Non-pigmented ciliary epithelial cell (primary cell): ENCODE measurements at regions not wholly inside any gene's neighbourhood (a gene's known extent, or its start where the extent isn't known, plus 50 kb on each side); places are given as distances from the start of the nearest gene placed in this dataset.

ENCODE experiments used
- DNase-seq: peaks from one replicate; pipeline ENCODE4 v3.0.0-alpha.2; 2010; ENCODE audit warnings: low read depth

GRCh38 chr7:130970196-130970595 is 236.2 kb upstream of the KLF14 start:
- no peak for DNase-seq

GRCh38 chr7:130970696-130971095 is 236.7 kb upstream of the KLF14 start:
- DNase-seq: no peak

- DNase-seq: no peak
These were observed 237.3 kb upstream of the KLF14 start for GRCh38 chr7:130971297-130971696.

GRCh38 chr7:130972201-130972600 is 238.2 kb upstream of the KLF14 start:
- no peak for DNase-seq

GRCh38 chr7:130973637-130974036 is 239.6 kb upstream of the KLF14 start:
- no peak for DNase-seq

- DNase-seq: no peak
These were observed 240.2 kb upstream of the KLF14 start for GRCh38 chr7:130974169-130974568.

- no peak for DNase-seq
These were observed 240.8 kb upstream of the KLF14 start for GRCh38 chr7:130974794-130975193.

- DNase-seq: no peak
These were observed 241.7 kb upstream of the KLF14 start for GRCh38 chr7:130975731-130976130.

GRCh38 chr7:130982160-130982638 is 248.2 kb upstream of the KLF14 start:
- no peak for DNase-seq

GRCh38 chr7:130982651-130983050 is 248.6 kb upstream of the KLF14 start:
- DNase-seq: no peak

- no peak for DNase-seq
These were observed 251.4 kb upstream of the KLF14 start for GRCh38 chr7:130985361-130985760.

GRCh38 chr7:130986261-130986690 is 252.3 kb upstream of the KLF14 start:
- no peak for DNase-seq

GRCh38 chr7:130987092-130987491 is 253.1 kb upstream of the KLF14 start:
- no peak for DNase-seq

- DNase-seq: no peak
These were observed 254.4 kb upstream of the KLF14 start for GRCh38 chr7:130988443-130988842.

- DNase-seq: no peak
These were observed 255.2 kb upstream of the KLF14 start for GRCh38 chr7:130989101-130989795.

GRCh38 chr7:130990178-130990832 is 256.3 kb upstream of the KLF14 start:
- no peak for DNase-seq

GRCh38 chr7:130993671-130994365 is 259.8 kb upstream of the KLF14 start:
- DNase-seq: no peak

GRCh38 chr7:130994378-130995115 is 260.5 kb upstream of the KLF14 start:
- no peak for DNase-seq

GRCh38 chr7:130995252-130996081 is 261.5 kb upstream of the KLF14 start:
- DNase-seq: no peak

- DNase-seq: no peak
These were observed 262.3 kb upstream of the KLF14 start for GRCh38 chr7:130996205-130996832.

GRCh38 chr7:130996833-130997231 is 262.8 kb upstream of the KLF14 start:
- DNase-seq: no peak
